Left lung (tissue), 4 donors: ENCODE measurements at regions not wholly inside any gene's neighbourhood (a gene's known extent, or its start where the extent isn't known, plus 50 kb on each side); places are given as distances from the start of the nearest gene placed in this dataset.

ENCODE experiments used
- ATAC-seq: fragments of 200-7000 bp; cut with Tn5 transposase; one replicate; pipeline ENCODE4 v1.9.1; 2020; ENCODE audit warnings: moderate library complexity
- DNase-seq, 4 donors: peaks; one replicate each; pipeline ENCODE4 v3.0.0-alpha.2; 2013 to 2020
- H3K27ac ChIP-seq, 2 donors: fragments of 200-600 bp; sonication (generic) in 1 of 2; one replicate each; pipeline versions ENCODE4 v1.5.0 to v1.8.0; 2020 to 2021
- H3K27me3 ChIP-seq, 2 donors: fragments of 200-600 bp; sonication (generic) in 1 of 2; one replicate each; pipeline versions ENCODE4 v1.5.0 to v1.8.0; 2020 to 2021
- H3K36me3 ChIP-seq, 2 donors: fragments of 200-600 bp; sonication (generic) in 1 of 2; one replicate each; pipeline versions ENCODE4 v1.5.0 to v1.8.0; 2020 to 2021
- H3K4me1 ChIP-seq, 2 donors: fragments of 200-600 bp; one replicate each; pipeline ENCODE4 v1.8.0; 2021
- H3K4me3 ChIP-seq, 2 donors: fragments of 200-600 bp; sonication (generic) in 1 of 2; one replicate each; pipeline versions ENCODE4 v1.5.0 to v1.8.0; 2020 to 2021; ENCODE audit warnings: mild to moderate bottlenecking in 1 of 2
- H3K9me3 ChIP-seq, 2 donors: fragments of 200-600 bp; sonication (generic) in 1 of 2; one replicate each; pipeline versions ENCODE4 v1.5.0 to v1.8.0; 2020 to 2021
- intact Hi-C, 2 donors: fragments of 100-400 bp; cut with DNase I; formaldehyde crosslinking; loops; one replicate each; pipeline versions ENCODE4 v1.11.2 to v1.14.2; 2022
- TF ChIP-seq, protein P1 (sequence below), 2 donors: fragments of 200-600 bp; sonication (generic) in 1 of 2; IDR thresholded peaks; one replicate each; pipeline versions ENCODE4 v1.5.0 to v1.8.0; 2021; ENCODE audit warnings: antibody characterized with exemption in 2 of 2
- donor health status: DM: no; HTN: yes; CAD: no.
- donor health status: DM: no; HTN: no; CAD: no.

DNA sequence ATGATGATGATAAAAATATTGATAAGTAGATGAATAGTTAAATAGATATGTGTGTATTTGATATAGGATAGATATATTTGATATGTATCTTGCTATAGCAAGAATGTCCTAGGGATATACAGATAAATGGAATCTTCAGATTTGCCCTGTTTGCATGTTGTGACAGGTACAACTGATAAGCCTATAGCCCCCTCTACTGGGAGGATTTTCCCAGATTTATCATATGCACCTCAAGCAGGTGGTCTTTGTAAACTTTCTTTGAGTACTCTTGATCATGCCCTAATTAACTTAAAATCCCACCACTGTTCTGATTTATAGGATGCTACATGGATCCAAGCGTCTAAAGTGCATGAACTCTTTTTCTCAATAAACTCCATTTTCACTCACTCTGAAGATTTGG, 1050.7 kb downstream of the SORCS3 start:
- Histone ChIP-seq H3K4me3 (no peak overlapping the region), H3K4me1 (no peaks in the 10 kb centered on the region), H3K36me3 (no peaks in the 10 kb centered on the region), H3K27ac (no peak overlapping the region), H3K9me3 (no peaks in the 10 kb centered on the region), H3K27me3 (no peaks in the 10 kb centered on the region)
- TF ChIP-seq, protein P1, sequence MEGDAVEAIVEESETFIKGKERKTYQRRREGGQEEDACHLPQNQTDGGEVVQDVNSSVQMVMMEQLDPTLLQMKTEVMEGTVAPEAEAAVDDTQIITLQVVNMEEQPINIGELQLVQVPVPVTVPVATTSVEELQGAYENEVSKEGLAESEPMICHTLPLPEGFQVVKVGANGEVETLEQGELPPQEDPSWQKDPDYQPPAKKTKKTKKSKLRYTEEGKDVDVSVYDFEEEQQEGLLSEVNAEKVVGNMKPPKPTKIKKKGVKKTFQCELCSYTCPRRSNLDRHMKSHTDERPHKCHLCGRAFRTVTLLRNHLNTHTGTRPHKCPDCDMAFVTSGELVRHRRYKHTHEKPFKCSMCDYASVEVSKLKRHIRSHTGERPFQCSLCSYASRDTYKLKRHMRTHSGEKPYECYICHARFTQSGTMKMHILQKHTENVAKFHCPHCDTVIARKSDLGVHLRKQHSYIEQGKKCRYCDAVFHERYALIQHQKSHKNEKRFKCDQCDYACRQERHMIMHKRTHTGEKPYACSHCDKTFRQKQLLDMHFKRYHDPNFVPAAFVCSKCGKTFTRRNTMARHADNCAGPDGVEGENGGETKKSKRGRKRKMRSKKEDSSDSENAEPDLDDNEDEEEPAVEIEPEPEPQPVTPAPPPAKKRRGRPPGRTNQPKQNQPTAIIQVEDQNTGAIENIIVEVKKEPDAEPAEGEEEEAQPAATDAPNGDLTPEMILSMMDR (IDR thresholded peaks at IDR 0.05): no peak
- DNase-seq: peak in 1 of 4 donors; percentile 14
- ATAC-seq: no peak
- intact Hi-C loops: no loop called here

DNA sequence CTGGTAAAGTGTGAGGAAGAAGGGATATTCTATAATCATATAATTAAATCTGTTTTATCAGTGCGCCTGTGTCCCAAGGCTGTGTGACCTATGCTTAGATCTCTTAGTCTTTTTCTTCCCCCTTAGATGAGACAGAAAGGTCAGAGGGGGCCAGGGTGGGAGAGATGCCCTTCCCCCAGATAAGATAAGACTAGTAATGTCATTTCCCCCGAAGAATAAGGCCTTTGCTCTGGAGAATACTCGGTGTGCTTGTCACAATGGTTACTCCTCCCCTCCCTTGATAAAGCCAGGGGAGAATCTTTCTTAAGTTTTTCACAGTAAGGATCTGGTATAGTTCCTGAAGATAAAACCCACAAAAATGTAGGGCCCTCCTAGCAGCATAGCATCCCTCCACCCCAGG, 1041.8 kb downstream of the SORCS3 start:
- Histone ChIP-seq H3K27ac (no peak overlapping the region), H3K27me3 (no peaks in the 10 kb centered on the region), H3K4me3 (no peak overlapping the region), H3K4me1 (no peaks in the 10 kb centered on the region), H3K36me3 (no peaks in the 10 kb centered on the region), H3K9me3 (peaks cover 0 to 27% of the 10 kb centered on the region in 2 donors)
- intact Hi-C loops: no loop called here
- ATAC-seq (no peak), DNase-seq (no peak)
- TF ChIP-seq, protein P1 (IDR thresholded peaks at IDR 0.05): no peak

DNA sequence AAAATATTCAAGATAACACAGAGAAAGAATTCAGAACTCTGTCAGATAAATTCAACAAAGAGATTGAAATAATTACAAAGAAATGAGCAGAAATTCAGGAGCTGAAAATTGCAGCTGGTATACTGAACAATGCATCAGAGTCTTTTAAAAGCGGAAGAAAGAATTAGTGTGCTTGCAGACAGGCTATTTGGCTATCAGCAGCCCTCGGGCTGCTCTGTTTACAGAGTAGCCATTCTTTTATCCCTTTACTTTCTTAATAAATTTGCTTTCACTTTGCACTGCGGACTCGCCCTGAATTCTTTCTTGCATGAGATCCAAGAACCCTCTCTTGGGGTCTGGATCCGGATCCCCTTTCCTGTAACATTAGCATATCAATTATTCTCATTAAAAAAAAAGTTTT, 1040.0 kb downstream of the SORCS3 start:
- peak; percentile 57 for ATAC-seq
- H3K27me3 ChIP-seq: no peaks in the 10 kb centered on the region
- no peak for DNase-seq
- H3K27ac ChIP-seq: no peak overlapping the region
- H3K4me1 ChIP-seq: no peaks in the 10 kb centered on the region
- H3K4me3 ChIP-seq: no peak overlapping the region
- peaks cover 0 to 27% of the 10 kb centered on the region in 2 donors for H3K9me3 ChIP-seq
- TF ChIP-seq, protein P1 (IDR thresholded peaks at IDR 0.05): no peak
- intact Hi-C loops: no loop called here
- no peaks in the 10 kb centered on the region for H3K36me3 ChIP-seq

DNA sequence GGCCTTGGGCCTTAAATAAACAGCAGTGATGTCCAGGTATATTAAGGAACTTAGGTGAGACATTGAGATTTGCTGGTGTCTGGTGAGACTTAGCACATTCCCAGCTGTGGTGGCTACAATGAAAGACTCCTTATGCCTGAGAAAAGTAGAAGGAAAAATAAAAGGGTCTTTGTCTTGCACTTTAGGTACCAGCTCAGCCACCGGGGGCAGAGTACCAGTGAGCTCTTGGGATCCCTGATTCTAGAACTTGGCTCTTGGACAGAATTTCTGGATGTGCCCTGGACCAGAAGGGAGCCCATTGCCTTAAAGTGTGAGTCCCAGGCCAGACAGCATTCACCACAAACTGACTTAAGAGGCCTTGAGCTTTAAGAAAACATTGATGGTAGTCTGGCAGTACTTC, 1038.7 kb downstream of the SORCS3 start:
- Histone ChIP-seq H3K27ac (no peak overlapping the region), H3K4me3 (no peak overlapping the region), H3K4me1 (no peaks in the 10 kb centered on the region), H3K9me3 (peaks cover 0 to 25% of the 10 kb centered on the region in 2 donors), H3K27me3 (no peaks in the 10 kb centered on the region), H3K36me3 (no peaks in the 10 kb centered on the region)
- intact Hi-C loops: no loop called here
- no peak for DNase-seq
- TF ChIP-seq, protein P1 (IDR thresholded peaks at IDR 0.05): no peak
- no peak for ATAC-seq

DNA sequence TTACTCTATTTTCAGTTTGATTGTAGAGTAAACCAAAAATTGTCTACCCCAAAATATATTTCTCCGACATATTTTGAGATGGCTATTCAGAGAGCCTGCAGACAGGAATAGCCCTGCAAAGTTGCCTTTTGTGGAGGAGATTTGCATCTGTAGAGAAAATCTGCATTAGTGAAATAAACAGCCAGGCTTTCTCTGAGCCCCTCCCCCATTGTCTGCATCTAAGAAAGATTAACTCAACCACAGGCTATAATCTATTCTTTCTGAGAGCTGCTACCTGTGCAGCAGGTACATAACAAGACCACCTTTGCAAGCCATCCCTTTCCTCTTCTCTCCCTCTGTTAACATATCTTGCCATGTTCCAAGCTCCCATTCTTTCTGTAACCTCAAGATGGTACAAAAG, 1034.2 kb downstream of the SORCS3 start:
- no peaks in the 10 kb centered on the region for H3K27me3 ChIP-seq
- H3K9me3 ChIP-seq: peaks cover 0 to 17% of the 10 kb centered on the region in 2 donors
- H3K4me1 ChIP-seq: no peaks in the 10 kb centered on the region
- no peak overlapping the region for H3K27ac ChIP-seq
- H3K36me3 ChIP-seq: no peaks in the 10 kb centered on the region
- TF ChIP-seq, protein P1 (IDR thresholded peaks at IDR 0.05): no peak
- no peak overlapping the region for H3K4me3 ChIP-seq
- DNase-seq: no peak
- intact Hi-C loops: no loop called here
- ATAC-seq: no peak
